ENCODE measurements at regions not wholly inside any gene's neighbourhood (a gene's known extent, or its start where the extent isn't known, plus 50 kb on each side); places are given as distances from the start of the nearest gene placed in this dataset.

DNA sequence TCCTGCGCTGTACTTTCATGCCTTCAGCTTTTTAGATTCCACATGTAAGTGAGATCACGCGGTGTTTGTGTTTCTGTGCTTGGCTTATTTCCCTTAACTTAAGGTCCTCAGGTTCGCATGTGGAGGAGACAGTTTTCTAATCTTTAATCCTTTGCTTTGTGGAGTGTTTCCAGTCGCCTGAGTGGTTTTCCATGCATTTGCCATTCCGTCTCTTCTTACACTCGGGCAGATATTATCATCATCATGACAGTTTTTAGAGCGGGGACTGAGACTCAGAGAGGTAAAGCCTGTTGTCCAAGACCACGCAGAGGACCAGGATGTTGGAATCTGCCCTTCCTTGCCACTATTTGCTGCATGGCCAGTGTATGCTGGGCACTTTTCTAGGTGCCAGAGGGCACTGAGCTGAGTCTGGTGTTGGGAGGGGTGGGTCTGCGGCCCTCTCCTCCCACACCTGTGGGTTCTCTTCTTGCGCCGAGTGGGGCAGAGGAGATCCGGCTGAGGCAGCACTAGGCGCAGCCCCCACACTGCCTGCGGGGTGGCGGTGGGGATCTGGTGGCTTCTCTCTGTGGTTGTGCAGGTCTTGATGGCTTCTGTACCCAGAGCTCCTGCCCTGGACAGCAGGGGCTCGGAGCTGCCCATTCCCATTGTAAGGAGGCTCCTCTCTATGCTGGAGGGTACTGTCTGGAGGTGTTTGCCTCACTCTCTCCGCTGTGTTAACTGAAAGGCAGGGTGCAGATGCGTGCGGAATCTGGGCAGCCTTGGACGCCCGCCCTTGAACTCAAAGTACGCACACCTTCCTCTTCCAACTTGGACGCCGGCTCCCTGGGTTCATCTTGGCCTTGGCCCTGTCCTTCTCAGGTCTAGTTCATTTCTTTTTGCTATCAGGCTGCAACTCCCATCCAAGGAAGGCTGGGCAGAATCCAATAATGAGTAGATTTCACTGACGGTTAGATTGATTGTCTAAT, 156.0 kb upstream of the RGMA start:
- Histone ChIP-seq H3K9me3 (no peaks in the 10 kb centered on the region), H3K27me3 (no peaks in the 10 kb centered on the region), H3K4me1 (no peaks in the 10 kb centered on the region), H3K4me3 (no peak overlapping the region), H3K27ac (no peak overlapping the region), H3K36me3 (no peaks in the 10 kb centered on the region)
- TF ChIP-seq, protein P1, sequence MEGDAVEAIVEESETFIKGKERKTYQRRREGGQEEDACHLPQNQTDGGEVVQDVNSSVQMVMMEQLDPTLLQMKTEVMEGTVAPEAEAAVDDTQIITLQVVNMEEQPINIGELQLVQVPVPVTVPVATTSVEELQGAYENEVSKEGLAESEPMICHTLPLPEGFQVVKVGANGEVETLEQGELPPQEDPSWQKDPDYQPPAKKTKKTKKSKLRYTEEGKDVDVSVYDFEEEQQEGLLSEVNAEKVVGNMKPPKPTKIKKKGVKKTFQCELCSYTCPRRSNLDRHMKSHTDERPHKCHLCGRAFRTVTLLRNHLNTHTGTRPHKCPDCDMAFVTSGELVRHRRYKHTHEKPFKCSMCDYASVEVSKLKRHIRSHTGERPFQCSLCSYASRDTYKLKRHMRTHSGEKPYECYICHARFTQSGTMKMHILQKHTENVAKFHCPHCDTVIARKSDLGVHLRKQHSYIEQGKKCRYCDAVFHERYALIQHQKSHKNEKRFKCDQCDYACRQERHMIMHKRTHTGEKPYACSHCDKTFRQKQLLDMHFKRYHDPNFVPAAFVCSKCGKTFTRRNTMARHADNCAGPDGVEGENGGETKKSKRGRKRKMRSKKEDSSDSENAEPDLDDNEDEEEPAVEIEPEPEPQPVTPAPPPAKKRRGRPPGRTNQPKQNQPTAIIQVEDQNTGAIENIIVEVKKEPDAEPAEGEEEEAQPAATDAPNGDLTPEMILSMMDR (IDR thresholded peaks at IDR 0.05): no peak
- no peak for TF ChIP-seq POLR2A (IDR thresholded peaks at IDR 0.05)
- DNase-seq: no peak

DNA sequence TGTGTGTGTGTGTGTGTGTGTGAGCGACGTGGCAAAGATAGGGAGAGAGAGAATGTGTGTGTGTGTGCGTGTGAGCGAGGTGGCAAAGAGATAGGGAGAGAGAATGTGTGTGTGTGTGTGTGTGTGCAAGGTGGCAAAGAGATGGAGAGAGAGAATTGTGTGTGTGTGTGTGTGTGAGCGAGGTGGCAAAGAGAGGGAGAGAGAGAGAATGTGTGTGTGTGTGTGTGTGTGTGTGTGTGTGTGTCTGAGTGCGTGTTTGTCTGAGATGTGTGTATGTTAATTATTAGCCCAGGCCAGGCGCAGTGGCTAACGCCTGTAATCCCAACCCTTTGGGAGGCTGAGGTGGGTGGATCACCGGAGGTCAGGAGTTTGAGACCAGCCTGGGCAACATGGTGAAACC, 154.6 kb upstream of the RGMA start:
- Histone ChIP-seq H3K9me3 (no peaks in the 10 kb centered on the region), H3K27me3 (no peaks in the 10 kb centered on the region), H3K36me3 (no peaks in the 10 kb centered on the region), H3K27ac (no peak overlapping the region), H3K4me3 (no peak overlapping the region), H3K4me1 (no peaks in the 10 kb centered on the region)
- no peak for TF ChIP-seq POLR2A (IDR thresholded peaks at IDR 0.05)
- TF ChIP-seq, protein P1 (IDR thresholded peaks at IDR 0.05): no peak
- no peak for DNase-seq

DNA sequence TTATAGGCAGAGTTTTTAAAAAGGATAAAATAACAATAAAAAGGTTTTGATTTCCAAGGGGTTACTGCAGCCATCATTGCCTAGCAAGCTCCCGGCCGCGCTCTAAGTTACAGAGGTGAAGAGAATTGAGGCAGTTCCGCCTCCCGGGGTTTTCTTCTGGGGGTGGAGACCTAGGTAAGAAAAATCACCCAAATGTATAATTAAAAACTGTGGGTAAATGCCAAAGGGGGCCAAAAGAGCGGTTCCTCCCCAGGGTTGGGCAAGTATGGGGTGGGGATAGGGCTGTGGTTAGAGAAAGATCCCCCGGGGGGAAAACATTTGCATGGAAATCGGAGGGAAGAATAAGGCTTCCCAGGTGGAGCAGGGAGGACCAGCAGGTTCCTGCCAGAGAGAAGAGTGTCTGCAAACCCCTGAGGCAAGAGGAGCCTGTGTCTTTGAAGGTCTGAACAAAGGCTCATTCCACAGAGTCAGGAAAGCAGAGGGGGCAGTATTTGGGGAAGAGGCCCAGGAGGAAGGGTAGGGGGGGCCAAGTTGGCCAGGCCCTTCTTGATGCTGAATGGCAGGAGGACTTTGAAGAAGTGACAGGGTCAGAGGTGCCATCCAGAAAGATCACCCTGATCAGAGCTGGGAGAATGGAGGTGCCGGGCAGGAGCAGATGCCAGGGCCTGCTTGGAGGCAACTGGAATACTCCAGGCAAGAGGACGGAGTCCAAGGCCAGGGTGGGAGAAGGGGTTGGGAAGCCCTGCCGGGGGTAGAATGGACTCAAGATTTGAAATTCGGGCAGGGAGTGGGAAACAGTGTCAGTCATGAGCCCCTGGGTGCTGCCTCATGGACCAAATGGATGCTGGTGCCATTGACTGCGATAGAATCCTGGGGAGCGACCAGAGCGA, 152.9 kb upstream of the RGMA start:
- Histone ChIP-seq H3K27ac (no peak overlapping the region), H3K4me1 (no peaks in the 10 kb centered on the region), H3K27me3 (no peaks in the 10 kb centered on the region), H3K9me3 (no peaks in the 10 kb centered on the region), H3K4me3 (no peak overlapping the region), H3K36me3 (no peaks in the 10 kb centered on the region)
- TF ChIP-seq, protein P1 (IDR thresholded peaks at IDR 0.05): no peak
- no peak for TF ChIP-seq POLR2A (IDR thresholded peaks at IDR 0.05)
- DNase-seq: no peak

DNA sequence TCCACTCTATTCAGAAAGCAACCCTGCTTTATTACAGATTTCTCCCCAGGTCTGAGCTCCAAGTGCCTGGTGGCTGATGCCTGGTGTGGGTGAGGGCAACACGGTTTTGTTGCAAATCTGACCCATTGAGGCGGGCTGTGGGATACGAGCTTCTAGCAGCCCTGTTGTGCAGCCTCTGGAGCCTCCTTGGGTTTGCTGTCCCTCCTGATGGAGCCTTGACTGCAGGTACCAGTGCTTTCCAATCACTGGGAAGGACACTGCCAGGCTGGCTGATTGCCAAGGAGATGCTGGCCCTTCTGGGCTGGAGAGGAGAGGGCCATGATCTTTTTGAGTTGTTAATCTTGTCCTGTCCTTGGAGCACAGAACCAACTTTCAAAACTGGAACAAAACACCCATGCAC, 151.0 kb upstream of the RGMA start:
- Histone ChIP-seq H3K4me1 (no peaks in the 10 kb centered on the region), H3K9me3 (no peaks in the 10 kb centered on the region), H3K36me3 (no peaks in the 10 kb centered on the region), H3K4me3 (no peak overlapping the region), H3K27me3 (no peaks in the 10 kb centered on the region), H3K27ac (no peak overlapping the region)
- no peak for DNase-seq
- TF ChIP-seq, protein P1 (IDR thresholded peaks at IDR 0.05): no peak
- no peak for TF ChIP-seq POLR2A (IDR thresholded peaks at IDR 0.05)

- Histone ChIP-seq H3K9me3 (no peaks in the 10 kb centered on the region), H3K4me1 (no peaks in the 10 kb centered on the region), H3K36me3 (no peaks in the 10 kb centered on the region), H3K27me3 (no peaks in the 10 kb centered on the region), H3K4me3 (no peak overlapping the region), H3K27ac (no peak overlapping the region)
- no peak for TF ChIP-seq POLR2A (IDR thresholded peaks at IDR 0.05)
- TF ChIP-seq, protein P1 (IDR thresholded peaks at IDR 0.05): no peak
- DNase-seq: no peak
Measured at GRCh38 chr15:93239591-93239990, 150.6 kb upstream of the RGMA start.
